ENCODE measurements at regions not wholly inside any gene's neighbourhood (a gene's known extent, or its start where the extent isn't known, plus 50 kb on each side); places are given as distances from the start of the nearest gene placed in this dataset.
A peak's percentile ranks its signal among the peaks of the same experiment; 100 is the strongest.

GRCh38 chr3:146382386-146382785 is 87.0 kb downstream of the PLSCR2 start:
- Histone ChIP-seq H3K27me3 (no peaks in the 10 kb centered on the region), H3K27ac (no peak overlapping the region), H3K36me3 (no peaks in the 10 kb centered on the region), H3K4me3 (no peak overlapping the region), H3K9me3 (no peaks in the 10 kb centered on the region), H3K4me1 (no peaks in the 10 kb centered on the region)
- DNase-seq, result no peak
- intact Hi-C loops (cut with DNase I), result no loop called here
- no peak for TF ChIP-seq EP300 (IDR thresholded peaks at IDR 0.05)
- TF ChIP-seq POLR2AphosphoS5 (IDR thresholded peaks at IDR 0.05), result no peak
- TF ChIP-seq CTCF (IDR thresholded peaks at IDR 0.05), result no peak
- no peak for TF ChIP-seq POLR2A (IDR thresholded peaks at IDR 0.05)
- WGBS, 2 donors, result 97% methylated on average over 1 of the region's 1 CpG

GRCh38 chr3:146380046-146380445 is 89.3 kb downstream of the PLSCR2 start:
- TF ChIP-seq CTCF (IDR thresholded peaks at IDR 0.05) (no peak), EP300 (IDR thresholded peaks at IDR 0.05) (no peak), POLR2AphosphoS5 (IDR thresholded peaks at IDR 0.05) (no peak), POLR2A (IDR thresholded peaks at IDR 0.05) (no peak)
- no peak for DNase-seq
- intact Hi-C loops (cut with DNase I), result no loop called here

GRCh38 chr3:146375219-146375618 is 94.1 kb downstream of the PLSCR2 start:
- H3K9me3 ChIP-seq, result peaks cover 0 to 2% (median 0%) of the 10 kb centered on the region in 4 donors
- peak overlapping the region in 1 of 4 donors; percentile 19 for H3K27ac ChIP-seq
- no peaks in the 10 kb centered on the region for H3K36me3 ChIP-seq
- H3K27me3 ChIP-seq, result no peaks in the 10 kb centered on the region
- DNase-seq, result no peak
- 81 to 91% methylated on average over 3 of the region's 3 CpGs for WGBS, 2 donors
- intact Hi-C loops (cut with DNase I), result no loop called here
- TF ChIP-seq POLR2A (IDR thresholded peaks at IDR 0.05) (no peak), EP300 (IDR thresholded peaks at IDR 0.05) (no peak), POLR2AphosphoS5 (IDR thresholded peaks at IDR 0.05) (no peak), CTCF (IDR thresholded peaks at IDR 0.05) (no peak)
- no peaks in the 10 kb centered on the region for H3K4me1 ChIP-seq
- no peak overlapping the region for H3K4me3 ChIP-seq

More at GRCh38 chr3:146380046-146380445, 89.3 kb downstream of the PLSCR2 start:
- no peaks in the 10 kb centered on the region for H3K4me1 ChIP-seq
- H3K36me3 ChIP-seq, result no peaks in the 10 kb centered on the region
- no peaks in the 10 kb centered on the region for H3K9me3 ChIP-seq
- WGBS, 2 donors, result 14 to 56% methylated on average over 2 of the region's 2 CpGs
- H3K4me3 ChIP-seq, result no peak overlapping the region
- H3K27ac ChIP-seq, result no peak overlapping the region
- no peaks in the 10 kb centered on the region for H3K27me3 ChIP-seq

- Histone ChIP-seq H3K4me1 (no peaks in the 10 kb centered on the region), H3K36me3 (no peaks in the 10 kb centered on the region), H3K4me3 (no peak overlapping the region), H3K27me3 (no peaks in the 10 kb centered on the region), H3K27ac (peak overlapping the region in 1 of 4 donors; percentile 19), H3K9me3 (peaks cover 0 to 2% (median 0%) of the 10 kb centered on the region in 4 donors)
- no peak for DNase-seq
- intact Hi-C loops (cut with DNase I), result no loop called here
- TF ChIP-seq CTCF (IDR thresholded peaks at IDR 0.05) (no peak), POLR2AphosphoS5 (IDR thresholded peaks at IDR 0.05) (no peak), POLR2A (IDR thresholded peaks at IDR 0.05) (no peak), EP300 (IDR thresholded peaks at IDR 0.05) (no peak)
- WGBS, 2 donors, result 68 to 76% methylated on average over 2 of the region's 2 CpGs
Measured at GRCh38 chr3:146374146-146374545, 95.2 kb downstream of the PLSCR2 start.

- TF ChIP-seq CTCF (IDR thresholded peaks at IDR 0.05), result no peak
- TF ChIP-seq POLR2A (IDR thresholded peaks at IDR 0.05), result no peak
- no peak for TF ChIP-seq POLR2AphosphoS5 (IDR thresholded peaks at IDR 0.05)
- TF ChIP-seq EP300 (IDR thresholded peaks at IDR 0.05), result no peak
- intact Hi-C loops (cut with DNase I), result no loop called here
- Histone ChIP-seq H3K27ac (no peak overlapping the region), H3K9me3 (peaks cover 0 to 2% (median 0%) of the 10 kb centered on the region in 4 donors), H3K4me3 (no peak overlapping the region), H3K4me1 (no peaks in the 10 kb centered on the region), H3K36me3 (no peaks in the 10 kb centered on the region), H3K27me3 (no peaks in the 10 kb centered on the region)
- WGBS, 2 donors, result 77 to 80% methylated on average over 1 of the region's 1 CpG
- DNase-seq, result no peak
Measured at GRCh38 chr3:146371902-146372301, 97.5 kb downstream of the PLSCR2 start.

All from sigmoid colon (tissue), 6 donors.